Gastroesophageal sphincter (tissue), 3 donors: ENCODE measurements at regions not wholly inside any gene's neighbourhood (a gene's known extent, or its start where the extent isn't known, plus 50 kb on each side); places are given as distances from the start of the nearest gene placed in this dataset.

Experiments
- EP300 ChIP-seq: sonication (generic); formaldehyde crosslinking; IDR thresholded peaks from one replicate; pipeline ENCODE4 v1.6.1; 2017; ENCODE audit warnings: antibody characterized with exemption, mild to moderate bottlenecking
- POLR2A ChIP-seq, 2 donors: fragments of 450-650 bp; IDR thresholded peaks; one replicate each; pipeline ENCODE4 v1.6.1; 2017; ENCODE audit warnings: antibody characterized with exemption in 2 of 2, mild to moderate bottlenecking in 2 of 2, moderate library complexity in 1 of 2
- POLR2AphosphoS5 ChIP-seq: sonication (generic); formaldehyde crosslinking; IDR thresholded peaks from one replicate; pipeline ENCODE4 v1.6.1; 2017; ENCODE audit warnings: antibody characterized with exemption
- TF ChIP-seq, protein P1 (sequence below), 4 experiments: fragments of 200-600 bp in 2 of 4; fragments of 450-650 bp in 2 of 4; sonication (generic) in 1 of 4; IDR thresholded peaks; one replicate each; pipeline ENCODE4 v1.5.1; 2017 to 2019; ENCODE audit warnings: antibody characterized with exemption in 4 of 4, mild to moderate bottlenecking in 2 of 4, moderate library complexity in 2 of 4

DNA sequence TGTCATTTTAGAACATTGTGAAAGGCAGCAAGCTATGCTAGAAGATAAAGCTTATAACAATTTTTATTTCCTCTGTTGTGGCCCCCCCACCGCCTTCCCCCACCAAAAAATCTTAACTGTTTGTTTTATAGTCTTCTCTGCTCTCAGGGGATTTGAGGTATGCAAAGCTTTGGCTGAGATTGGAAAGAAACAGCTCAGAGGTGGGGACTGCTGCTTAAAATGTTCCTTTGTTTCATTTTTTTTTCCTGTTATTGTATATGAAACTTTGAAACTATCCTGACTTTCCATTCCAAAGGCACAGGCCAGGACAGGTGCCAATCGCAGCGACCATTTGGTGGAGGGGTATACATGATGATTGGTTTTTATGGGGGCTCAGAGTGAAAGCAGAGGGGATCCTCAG is 114.7 kb upstream of the PHACTR1 start:
- no peak for TF ChIP-seq POLR2A (IDR thresholded peaks at IDR 0.05)
- TF ChIP-seq, protein P1, sequence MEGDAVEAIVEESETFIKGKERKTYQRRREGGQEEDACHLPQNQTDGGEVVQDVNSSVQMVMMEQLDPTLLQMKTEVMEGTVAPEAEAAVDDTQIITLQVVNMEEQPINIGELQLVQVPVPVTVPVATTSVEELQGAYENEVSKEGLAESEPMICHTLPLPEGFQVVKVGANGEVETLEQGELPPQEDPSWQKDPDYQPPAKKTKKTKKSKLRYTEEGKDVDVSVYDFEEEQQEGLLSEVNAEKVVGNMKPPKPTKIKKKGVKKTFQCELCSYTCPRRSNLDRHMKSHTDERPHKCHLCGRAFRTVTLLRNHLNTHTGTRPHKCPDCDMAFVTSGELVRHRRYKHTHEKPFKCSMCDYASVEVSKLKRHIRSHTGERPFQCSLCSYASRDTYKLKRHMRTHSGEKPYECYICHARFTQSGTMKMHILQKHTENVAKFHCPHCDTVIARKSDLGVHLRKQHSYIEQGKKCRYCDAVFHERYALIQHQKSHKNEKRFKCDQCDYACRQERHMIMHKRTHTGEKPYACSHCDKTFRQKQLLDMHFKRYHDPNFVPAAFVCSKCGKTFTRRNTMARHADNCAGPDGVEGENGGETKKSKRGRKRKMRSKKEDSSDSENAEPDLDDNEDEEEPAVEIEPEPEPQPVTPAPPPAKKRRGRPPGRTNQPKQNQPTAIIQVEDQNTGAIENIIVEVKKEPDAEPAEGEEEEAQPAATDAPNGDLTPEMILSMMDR (IDR thresholded peaks at IDR 0.05), result no peak
- TF ChIP-seq EP300, result no peak
- no peak for TF ChIP-seq POLR2AphosphoS5
